ENCODE measurements at regions not wholly inside any gene's neighbourhood (a gene's known extent, or its start where the extent isn't known, plus 50 kb on each side); places are given as distances from the start of the nearest gene placed in this dataset.
A peak's percentile ranks its signal among the peaks of the same experiment; 100 is the strongest.
"Not testable (repeated sequence)": the region's sequence is repeated elsewhere in the genome, so short reads cannot be mapped to it uniquely, and the experiment has no call there.

DNA sequence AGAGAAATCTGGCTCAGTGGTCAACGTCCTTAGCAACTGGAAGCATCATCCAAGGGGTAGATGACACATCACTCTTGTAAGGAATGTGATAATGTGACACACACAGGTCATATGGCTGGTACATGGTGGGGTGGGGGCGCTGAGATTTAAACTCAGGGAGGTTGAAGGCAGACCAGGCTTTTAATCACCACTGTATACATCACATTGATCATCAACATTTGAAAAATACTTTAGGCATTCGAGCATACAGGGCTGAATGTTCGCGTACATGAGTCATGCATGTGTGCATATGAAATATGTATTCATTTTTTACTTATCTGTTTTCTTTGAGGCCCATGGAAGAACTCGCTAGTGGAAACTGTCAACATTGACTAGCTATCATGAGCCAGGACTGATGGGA, 976.4 kb downstream of the VRK1 start:
- no peak for DNase-seq

- DNase-seq: peak; percentile 3
These were observed 979.8 kb downstream of the VRK1 start for GRCh38 chr14:97776890-97777558.

DNA sequence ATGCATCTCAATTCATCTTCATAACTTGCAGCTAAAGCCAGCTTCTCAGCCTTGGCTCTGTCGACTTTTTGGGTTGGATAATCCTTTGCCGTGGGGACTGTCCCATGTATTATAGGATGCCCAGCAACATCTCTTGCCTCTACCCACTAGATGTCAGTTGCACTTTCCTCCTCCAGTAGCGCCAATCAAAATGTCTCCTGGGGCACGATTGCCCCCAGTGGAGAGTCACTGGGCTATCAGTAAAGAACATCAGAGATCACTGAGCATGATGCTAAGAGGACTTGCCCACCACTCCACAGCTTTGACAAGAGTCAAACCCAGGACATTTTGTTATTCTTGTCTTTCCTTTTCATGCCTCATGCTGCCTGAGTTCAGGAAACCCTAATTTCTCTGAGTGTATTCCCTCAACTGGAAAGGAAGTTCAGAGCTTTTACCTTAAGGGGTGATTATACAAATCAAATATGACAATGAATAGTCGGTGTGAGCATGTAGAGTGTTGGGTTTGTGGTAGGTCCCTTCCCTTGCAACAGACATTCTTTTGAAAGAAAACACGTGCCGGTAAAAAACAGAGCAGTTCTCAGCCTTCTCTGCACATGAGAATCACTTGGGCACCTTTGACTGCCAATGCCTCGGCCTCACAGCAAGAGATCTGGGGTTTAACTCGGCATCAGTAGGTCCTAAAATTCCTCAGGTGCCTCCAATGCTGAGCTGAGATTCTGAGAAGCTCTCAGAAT, 980.6 kb downstream of the VRK1 start:
- peak; percentile 4 for DNase-seq

DNA sequence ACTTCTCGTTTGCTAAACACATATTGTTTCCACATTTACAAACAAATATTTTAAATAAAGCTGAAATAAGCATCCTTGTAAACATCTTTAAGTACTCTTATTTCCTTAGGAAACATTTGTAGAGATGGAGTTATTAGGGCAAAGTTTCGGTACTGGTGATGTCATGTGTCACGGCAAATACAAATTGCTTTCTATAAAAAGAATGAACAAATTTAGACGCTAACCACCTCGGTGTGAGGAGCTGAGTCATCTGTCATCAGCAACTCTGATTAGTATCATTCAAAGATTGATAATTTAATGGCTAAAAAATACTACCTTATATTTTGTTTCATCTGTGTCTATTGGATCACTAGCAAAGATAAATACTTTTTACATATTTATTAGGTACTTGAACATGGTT, 982.0 kb downstream of the VRK1 start:
- no peak for DNase-seq

- DNase-seq: no peak
These were observed 983.6 kb downstream of the VRK1 start for GRCh38 chr14:97780804-97781203.

- no peak for DNase-seq
These were observed 984.8 kb downstream of the VRK1 start for GRCh38 chr14:97781961-97782360.

GRCh38 chr14:97782871-97783414, 985.8 kb downstream of the VRK1 start:
- no peak for DNase-seq

- DNase-seq: no peak
These were observed 988.3 kb downstream of the VRK1 start for GRCh38 chr14:97785495-97785894.

- DNase-seq: no peak
These were observed 991.2 kb downstream of the VRK1 start for GRCh38 chr14:97788364-97788763.

GRCh38 chr14:97788846-97789526, 991.8 kb downstream of the VRK1 start:
- peak; percentile 3 for DNase-seq

GRCh38 chr14:97791072-97791471, 993.9 kb downstream of the VRK1 start:
- no peak for DNase-seq

- DNase-seq: no peak
These were observed 994.7 kb downstream of the VRK1 start for GRCh38 chr14:97791906-97792305.

DNA sequence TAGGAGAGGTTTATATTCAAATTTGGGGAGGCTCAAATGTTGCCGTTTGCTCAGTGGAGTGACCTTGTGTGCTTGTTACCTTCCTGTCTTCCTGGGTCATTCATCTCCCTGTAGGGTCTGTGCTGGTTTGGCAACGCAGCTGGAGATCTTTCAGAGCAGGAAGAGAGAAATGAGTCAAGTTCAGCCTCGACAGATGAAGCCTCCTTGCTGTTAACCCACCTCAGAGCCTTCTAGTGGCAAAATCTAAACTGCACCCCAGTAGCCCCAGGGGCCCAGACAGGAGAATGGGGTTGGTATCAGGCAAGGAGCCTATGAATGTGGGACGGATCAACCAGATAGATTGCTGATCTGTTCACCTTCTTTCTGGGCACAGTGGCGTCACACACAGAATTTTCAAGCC, 999.3 kb downstream of the VRK1 start:
- no peak for DNase-seq

DNA sequence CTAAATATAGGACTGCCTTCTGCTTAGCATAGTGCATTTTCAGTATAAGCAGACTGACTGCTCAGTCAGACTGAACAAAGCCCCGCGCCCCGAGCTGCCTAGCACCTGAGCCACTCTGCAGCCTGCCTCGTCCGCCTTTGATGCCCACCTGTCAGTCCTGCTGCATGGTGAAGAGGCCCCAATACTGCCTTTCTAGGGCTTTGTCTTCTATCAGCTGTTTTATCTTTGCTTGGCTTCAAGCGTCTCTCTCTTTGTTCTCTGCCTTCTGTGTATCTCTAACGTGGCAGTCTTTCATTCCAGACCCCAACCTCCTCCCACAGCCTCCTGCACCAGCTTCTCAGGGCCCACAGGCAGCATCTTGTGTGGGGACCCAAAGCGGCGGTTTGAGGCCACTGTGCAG, 1001.0 kb downstream of the VRK1 start:
- no peak for DNase-seq

GRCh38 chr14:97802430-97803373, 1005.5 kb downstream of the VRK1 start:
- no peak for DNase-seq

DNA sequence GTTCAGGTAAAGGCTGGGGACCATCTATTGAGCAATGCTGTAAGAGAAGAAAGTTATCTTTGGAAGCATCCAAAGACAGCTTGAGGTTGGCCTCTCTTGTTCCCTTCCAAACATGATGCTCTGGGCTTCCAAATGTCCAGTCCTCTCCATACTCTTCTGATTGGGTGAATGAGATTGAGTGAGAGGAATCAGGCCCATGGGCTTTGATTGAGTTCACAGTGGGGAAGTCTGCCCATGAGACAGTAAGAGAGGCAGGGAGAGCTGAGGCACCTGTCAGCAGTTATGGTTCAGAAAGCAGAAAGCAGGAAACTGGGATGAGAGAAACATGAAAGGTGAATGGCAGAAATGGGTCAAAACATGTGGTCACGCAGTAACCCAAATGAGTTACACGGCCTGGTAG, 1006.9 kb downstream of the VRK1 start:
- DNase-seq: no peak

GRCh38 chr14:97806891-97807290, 1009.7 kb downstream of the VRK1 start:
- no peak for DNase-seq

- DNase-seq: not testable (repeated sequence)
These were observed 1011.4 kb downstream of the VRK1 start for GRCh38 chr14:97808541-97808940.

DNA sequence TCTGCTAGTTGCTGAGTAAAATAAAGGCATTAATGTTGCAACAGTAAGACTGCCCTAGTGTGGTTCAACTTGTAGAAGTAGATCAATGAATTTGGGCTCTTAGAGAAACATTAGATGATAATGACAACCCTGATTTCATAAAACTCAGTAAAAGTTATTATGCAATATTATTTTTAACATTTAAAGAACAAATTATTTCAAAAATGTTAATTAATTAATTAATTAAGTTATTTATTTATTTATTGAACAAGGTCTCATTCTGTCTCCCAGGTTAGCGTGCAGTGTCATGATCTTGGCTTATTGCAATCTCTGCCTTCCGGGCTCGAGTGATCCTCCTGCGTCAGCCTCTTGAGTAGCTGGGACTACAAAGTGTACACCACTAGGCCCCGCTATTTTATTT, 1016.4 kb downstream of the VRK1 start:
- no peak for DNase-seq

GRCh38 chr14:97820781-97821180, 1023.6 kb downstream of the VRK1 start:
- no peak for DNase-seq

DNA sequence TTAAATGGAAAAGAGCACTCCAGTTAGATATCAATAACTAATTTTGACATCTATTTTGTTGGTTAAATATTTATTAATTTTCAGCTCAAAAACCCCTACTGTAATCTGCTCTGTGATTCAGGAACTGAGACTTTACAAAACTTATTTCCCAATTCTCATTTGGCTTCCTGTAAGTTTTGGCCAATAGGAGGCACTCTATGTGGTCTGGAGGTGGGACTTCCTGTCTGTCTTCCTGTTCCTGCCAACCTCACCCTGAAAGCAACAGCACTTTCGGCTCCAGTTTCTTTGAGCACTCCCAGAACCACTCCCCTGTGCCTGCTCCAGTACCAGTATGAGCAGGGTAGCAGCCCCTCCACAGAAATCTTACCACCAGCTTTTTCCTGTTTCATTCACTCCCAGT, 1027.0 kb downstream of the VRK1 start:
- no peak for DNase-seq

- DNase-seq: no peak
These were observed 1030.6 kb downstream of the VRK1 start for GRCh38 chr14:97827746-97828145.

DNA sequence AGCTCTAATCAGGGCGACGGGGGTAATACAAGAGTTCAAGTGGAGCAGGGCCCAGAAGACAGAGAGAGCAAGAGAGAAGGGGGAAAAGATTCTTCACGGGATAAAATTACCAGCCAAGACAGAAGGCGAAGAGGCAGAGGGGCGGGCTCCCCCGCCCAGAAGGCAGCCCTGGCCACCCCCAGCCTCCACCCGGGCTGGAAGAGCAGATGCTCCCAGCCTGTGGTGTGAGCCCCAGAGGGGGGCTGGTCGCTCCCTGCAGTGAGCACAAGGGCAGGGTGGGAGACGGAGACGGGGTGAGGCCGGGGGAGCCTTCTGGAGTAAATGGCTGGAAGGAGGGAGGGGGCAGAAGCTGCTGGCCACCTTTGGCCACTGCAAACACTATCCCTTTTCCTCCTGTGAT, 1035.6 kb downstream of the VRK1 start:
- DNase-seq: no peak
